HG02798 (cell line): ENCODE measurements at regions not wholly inside any gene's neighbourhood (a gene's known extent, or its start where the extent isn't known, plus 50 kb on each side); places are given as distances from the start of the nearest gene placed in this dataset.

Experiments used
- ATAC-seq: cut with Tn5 transposase; IDR thresholded peaks from one replicate; pipeline ENCODE4 v1.9.1; 2021; ENCODE audit warnings: mild to moderate bottlenecking; ENCODE audit not compliant: unreplicated experiment, poor library complexity

- ATAC-seq = no peak
These were observed 103.1 kb upstream of the PDZRN3 start for GRCh38 chr3:73727854-73728253.

- no peak for ATAC-seq
These were observed 102.5 kb upstream of the PDZRN3 start for GRCh38 chr3:73727117-73727821.

- ATAC-seq = no peak
These were observed 98.9 kb upstream of the PDZRN3 start for GRCh38 chr3:73723596-73723995.

- ATAC-seq = no peak
These were observed 95.1 kb upstream of the PDZRN3 start for GRCh38 chr3:73719861-73720260.

- no peak for ATAC-seq
These were observed 94.7 kb upstream of the PDZRN3 start for GRCh38 chr3:73719413-73719851.

GRCh38 chr3:73718326-73719110 lies 93.8 kb upstream of the PDZRN3 start:
- no peak for ATAC-seq

GRCh38 chr3:73716418-73716817 lies 91.7 kb upstream of the PDZRN3 start:
- no peak for ATAC-seq

GRCh38 chr3:73710340-73710739 lies 85.6 kb upstream of the PDZRN3 start:
- ATAC-seq = no peak

GRCh38 chr3:73709712-73710111 lies 85.0 kb upstream of the PDZRN3 start:
- ATAC-seq = no peak

GRCh38 chr3:73708956-73709355 lies 84.2 kb upstream of the PDZRN3 start:
- ATAC-seq = no peak

GRCh38 chr3:73707772-73708171 lies 83.0 kb upstream of the PDZRN3 start:
- ATAC-seq = no peak

- no peak for ATAC-seq
These were observed 82.0 kb upstream of the PDZRN3 start for GRCh38 chr3:73706771-73707170.

- no peak for ATAC-seq
These were observed 81.1 kb upstream of the PDZRN3 start for GRCh38 chr3:73705792-73706191.

- ATAC-seq = no peak
These were observed 74.6 kb upstream of the PDZRN3 start for GRCh38 chr3:73699327-73699726.

- ATAC-seq = no peak
These were observed 72.3 kb upstream of the PDZRN3 start for GRCh38 chr3:73697020-73697419.

GRCh38 chr3:73695841-73696240 lies 71.1 kb upstream of the PDZRN3 start:
- ATAC-seq = no peak

- ATAC-seq = no peak
These were observed 70.4 kb upstream of the PDZRN3 start for GRCh38 chr3:73694983-73695757.

- no peak for ATAC-seq
These were observed 62.6 kb upstream of the PDZRN3 start for GRCh38 chr3:73687106-73688004.

GRCh38 chr3:73685061-73685460 lies 60.3 kb upstream of the PDZRN3 start:
- ATAC-seq = no peak

- ATAC-seq = no peak
These were observed 59.0 kb upstream of the PDZRN3 start for GRCh38 chr3:73683706-73684105.
